Upper lobe of left lung (tissue), 6 donors: ENCODE measurements at regions not wholly inside any gene's neighbourhood (a gene's known extent, or its start where the extent isn't known, plus 50 kb on each side); places are given as distances from the start of the nearest gene placed in this dataset.
A peak's percentile ranks its signal among the peaks of the same experiment; 100 is the strongest.

Experiments used
- ATAC-seq, 2 donors: fragments of 200-7000 bp; cut with Tn5 transposase; one replicate each; pipeline ENCODE4 v1.9.1; 2022; ENCODE audit warnings: mild to moderate bottlenecking in 2 of 2, moderate library complexity in 2 of 2; ENCODE audit not compliant: low FRiP score in 2 of 2
- DNase-seq, 2 donors: peaks; one replicate each; pipeline ENCODE4 v3.0.0-alpha.2; 2019 to 2020
- H3K27ac ChIP-seq, 4 donors: fragments of 200-600 bp; sonication (generic); one replicate each; pipeline ENCODE4 v1.5.1; 2016 to 2019
- H3K27me3 ChIP-seq, 4 donors: fragments of 200-600 bp; sonication (generic); one replicate each; pipeline ENCODE4 v1.5.1; 2017 to 2019
- H3K36me3 ChIP-seq, 4 donors: fragments of 200-600 bp; sonication (generic); one replicate each; pipeline ENCODE4 v1.5.1; 2016 to 2019
- H3K4me1 ChIP-seq, 4 donors: fragments of 200-600 bp; sonication (generic); one replicate each; pipeline ENCODE4 v1.5.1; 2018 to 2019
- H3K4me3 ChIP-seq, 4 donors: fragments of 200-600 bp; sonication (generic); one replicate each; pipeline ENCODE4 v1.5.1; 2017 to 2019; ENCODE audit warnings: mild to moderate bottlenecking in 2 of 4, moderate library complexity in 1 of 4
- H3K9me3 ChIP-seq, 4 donors: fragments of 200-600 bp; sonication (generic); one replicate each; pipeline ENCODE4 v1.5.1; 2018 to 2019
- EP300 ChIP-seq, 4 donors: sonication (generic); formaldehyde crosslinking; IDR thresholded peaks; one replicate each; pipeline ENCODE4 v1.5.1; 2017; ENCODE audit warnings: antibody characterized with exemption in 4 of 4, control low read depth in 2 of 4
- POLR2A ChIP-seq, 4 donors: fragments of 450-650 bp; IDR thresholded peaks; one replicate each; pipeline ENCODE4 v1.5.1; 2016 to 2017; ENCODE audit warnings: antibody characterized with exemption in 4 of 4, mild to moderate bottlenecking in 2 of 4
- POLR2AphosphoS5 ChIP-seq, 2 donors: sonication (generic); formaldehyde crosslinking; IDR thresholded peaks; one replicate each; pipeline ENCODE4 v1.5.1; 2017; ENCODE audit warnings: antibody characterized with exemption in 2 of 2
- WGBS, 2 donors: methylation state at CpG; one replicate each; pipeline ENCODE4 v1.1.5; 2017 to 2018; 5-methylcytosine and 5-hydroxymethylcytosine counted together
- TF ChIP-seq, protein P1 (sequence below), 6 experiments: fragments of 450-650 bp in 4 of 6; fragments of 200-600 bp in 2 of 6; sonication (generic) in 2 of 6; IDR thresholded peaks; one replicate each; pipeline ENCODE4 v1.5.1; 2016 to 2019; ENCODE audit warnings: antibody characterized with exemption in 6 of 6
- donor health status: DM: no; HTN: no; CAD: no; lungs with moderate emphysema.
- donor health status: DM: no; HTN: yes; CAD: no; lungs with severe emphysema.

DNA sequence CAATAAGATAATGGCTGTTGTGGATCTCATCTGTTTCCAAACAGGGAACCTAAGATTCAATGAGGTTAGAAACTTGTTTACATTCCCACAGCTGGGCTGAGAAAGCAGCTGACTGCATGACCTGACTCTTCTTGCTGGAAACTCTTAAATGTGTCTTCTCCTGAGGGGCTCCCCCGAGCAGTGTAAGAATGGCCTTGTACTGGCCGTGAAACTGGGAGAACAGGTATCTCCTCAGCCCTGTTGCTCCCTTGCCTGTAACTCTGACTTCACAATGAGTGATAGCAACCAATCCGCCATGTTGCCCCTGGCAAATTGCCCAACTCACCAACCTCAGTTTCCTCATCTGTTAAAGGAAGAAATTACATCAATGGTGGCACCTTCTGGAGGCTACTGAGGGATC is 59.1 kb upstream of the CCL2 start:
- ATAC-seq, result no peak
- Histone ChIP-seq H3K9me3 (no peaks in the 10 kb centered on the region), H3K27ac (no peak overlapping the region), H3K27me3 (no peaks in the 10 kb centered on the region), H3K4me1 (peaks cover 0 to 5% (median 4%) of the 10 kb centered on the region in 4 donors), H3K4me3 (no peak overlapping the region), H3K36me3 (no peaks in the 10 kb centered on the region)
- TF ChIP-seq EP300 (IDR thresholded peaks at IDR 0.05), result no peak
- TF ChIP-seq POLR2A (IDR thresholded peaks at IDR 0.05), result no peak
- no peak for TF ChIP-seq POLR2AphosphoS5 (IDR thresholded peaks at IDR 0.05)
- TF ChIP-seq, protein P1, sequence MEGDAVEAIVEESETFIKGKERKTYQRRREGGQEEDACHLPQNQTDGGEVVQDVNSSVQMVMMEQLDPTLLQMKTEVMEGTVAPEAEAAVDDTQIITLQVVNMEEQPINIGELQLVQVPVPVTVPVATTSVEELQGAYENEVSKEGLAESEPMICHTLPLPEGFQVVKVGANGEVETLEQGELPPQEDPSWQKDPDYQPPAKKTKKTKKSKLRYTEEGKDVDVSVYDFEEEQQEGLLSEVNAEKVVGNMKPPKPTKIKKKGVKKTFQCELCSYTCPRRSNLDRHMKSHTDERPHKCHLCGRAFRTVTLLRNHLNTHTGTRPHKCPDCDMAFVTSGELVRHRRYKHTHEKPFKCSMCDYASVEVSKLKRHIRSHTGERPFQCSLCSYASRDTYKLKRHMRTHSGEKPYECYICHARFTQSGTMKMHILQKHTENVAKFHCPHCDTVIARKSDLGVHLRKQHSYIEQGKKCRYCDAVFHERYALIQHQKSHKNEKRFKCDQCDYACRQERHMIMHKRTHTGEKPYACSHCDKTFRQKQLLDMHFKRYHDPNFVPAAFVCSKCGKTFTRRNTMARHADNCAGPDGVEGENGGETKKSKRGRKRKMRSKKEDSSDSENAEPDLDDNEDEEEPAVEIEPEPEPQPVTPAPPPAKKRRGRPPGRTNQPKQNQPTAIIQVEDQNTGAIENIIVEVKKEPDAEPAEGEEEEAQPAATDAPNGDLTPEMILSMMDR (IDR thresholded peaks at IDR 0.05), result no peak
- DNase-seq, result no peak
- WGBS, 2 donors, result 82 to 94% methylated on average over 3 of the region's 3 CpGs

DNA sequence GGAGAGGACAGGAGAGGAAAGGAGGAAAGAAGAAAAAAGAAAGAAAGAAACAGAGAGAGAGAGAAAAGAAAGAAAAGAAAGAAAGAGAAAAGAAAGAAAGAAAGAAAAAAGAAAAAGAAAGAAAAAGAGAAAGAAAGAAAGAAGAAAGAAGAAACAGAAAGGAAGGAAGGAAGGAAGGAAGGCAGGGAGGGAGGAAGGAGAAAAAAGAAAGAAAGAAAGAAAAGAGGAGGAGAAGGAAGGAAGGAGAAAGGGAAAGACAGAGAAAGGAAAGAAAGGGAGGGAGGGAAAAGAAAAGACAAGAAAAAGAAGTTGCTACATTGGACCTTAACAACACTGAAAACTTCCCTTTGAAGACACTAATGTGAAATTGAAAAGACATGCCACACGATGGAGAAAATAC is 56.6 kb upstream of the CCL2 start:
- ATAC-seq, result no peak
- 32 to 38% methylated on average over 1 of the region's 1 CpG for WGBS, 2 donors
- TF ChIP-seq POLR2A (IDR thresholded peaks at IDR 0.05) (no peak), POLR2AphosphoS5 (IDR thresholded peaks at IDR 0.05) (no peak), EP300 (IDR thresholded peaks at IDR 0.05) (no peak)
- TF ChIP-seq, protein P1 (IDR thresholded peaks at IDR 0.05), result no peak
- no peak overlapping the region for H3K4me3 ChIP-seq
- no peak for DNase-seq
- no peak overlapping the region for H3K27ac ChIP-seq
- no peaks in the 10 kb centered on the region for H3K36me3 ChIP-seq
- H3K9me3 ChIP-seq, result peaks cover 0 to 2% (median 0%) of the 10 kb centered on the region in 4 donors
- no peaks in the 10 kb centered on the region for H3K27me3 ChIP-seq
- peaks cover 0 to 5% (median 4%) of the 10 kb centered on the region in 4 donors for H3K4me1 ChIP-seq

- 26 to 33% methylated on average over 7 of the region's 7 CpGs for WGBS, 2 donors
- no peak overlapping the region for H3K4me3 ChIP-seq
- H3K27me3 ChIP-seq, result no peaks in the 10 kb centered on the region
- H3K4me1 ChIP-seq, result peaks cover 0 to 5% (median 4%) of the 10 kb centered on the region in 4 donors
- TF ChIP-seq POLR2AphosphoS5 (IDR thresholded peaks at IDR 0.05), result no peak
- TF ChIP-seq, protein P1 (IDR thresholded peaks at IDR 0.05), result no peak
- no peak for TF ChIP-seq EP300 (IDR thresholded peaks at IDR 0.05)
- TF ChIP-seq POLR2A (IDR thresholded peaks at IDR 0.05), result no peak
- DNase-seq (no peak), ATAC-seq (no peak)
- H3K9me3 ChIP-seq, result peaks cover 0 to 2% (median 0%) of the 10 kb centered on the region in 4 donors
- no peaks in the 10 kb centered on the region for H3K36me3 ChIP-seq
- H3K27ac ChIP-seq, result no peak overlapping the region
These were observed 55.6 kb upstream of the CCL2 start for GRCh38 chr17:34199454-34199853.

- 8 to 10% methylated on average over 8 of the region's 8 CpGs for WGBS, 2 donors
- peaks cover 0 to 5% (median 4%) of the 10 kb centered on the region in 4 donors for H3K4me1 ChIP-seq
- H3K4me3 ChIP-seq, result no peak overlapping the region
- ATAC-seq (peak; percentile 92 to 95), DNase-seq (peak in 1 of 2 donors; percentile 78)
- H3K36me3 ChIP-seq, result no peaks in the 10 kb centered on the region
- H3K27me3 ChIP-seq, result no peaks in the 10 kb centered on the region
- no peak overlapping the region for H3K27ac ChIP-seq
- TF ChIP-seq EP300 (IDR thresholded peaks at IDR 0.05), result no peak
- peak in 1 of 2 donors; percentile 21 for TF ChIP-seq POLR2AphosphoS5 (IDR thresholded peaks at IDR 0.05)
- TF ChIP-seq, protein P1 (IDR thresholded peaks at IDR 0.05), result peak; percentile 96 to 100 (median 100)
- peak in 1 of 4 donors; percentile 42 for TF ChIP-seq POLR2A (IDR thresholded peaks at IDR 0.05)
- peaks cover 0 to 2% (median 0%) of the 10 kb centered on the region in 4 donors for H3K9me3 ChIP-seq
These were observed 55.1 kb upstream of the CCL2 start for GRCh38 chr17:34199932-34200534.

- H3K9me3 ChIP-seq, result peaks cover 0 to 2% (median 0%) of the 10 kb centered on the region in 4 donors
- no peaks in the 10 kb centered on the region for H3K36me3 ChIP-seq
- DNase-seq, result no peak
- H3K27ac ChIP-seq, result no peak overlapping the region
- no peak overlapping the region for H3K4me3 ChIP-seq
- no peaks in the 10 kb centered on the region for H3K27me3 ChIP-seq
- 63 to 80% methylated on average over 1 of the region's 1 CpG for WGBS, 2 donors
- peaks cover 0 to 5% (median 4%) of the 10 kb centered on the region in 4 donors for H3K4me1 ChIP-seq
- ATAC-seq, result peak in 1 of 2 donors; percentile 37
- TF ChIP-seq, protein P1 (IDR thresholded peaks at IDR 0.05), result no peak
- TF ChIP-seq EP300 (IDR thresholded peaks at IDR 0.05) (no peak), POLR2A (IDR thresholded peaks at IDR 0.05) (no peak), POLR2AphosphoS5 (IDR thresholded peaks at IDR 0.05) (no peak)
These were observed 53.9 kb upstream of the CCL2 start for GRCh38 chr17:34201225-34201624.
